ENCODE measurements at regions not wholly inside any gene's neighbourhood (a gene's known extent, or its start where the extent isn't known, plus 50 kb on each side); places are given as distances from the start of the nearest gene placed in this dataset.

- no peak overlapping the region for H3K4me3 Mint-ChIP-seq
- H3K4me1 Mint-ChIP-seq (ENCODE audit: low read depth): no peaks in the 10 kb centered on the region
- no peaks in the 10 kb centered on the region for H3K9me3 Mint-ChIP-seq (ENCODE audit: low read depth)
- H3K27me3 Mint-ChIP-seq: peaks cover 12% of the 10 kb centered on the region
- no peak overlapping the region for H3K27ac Mint-ChIP-seq
- no peaks in the 10 kb centered on the region for H3K36me3 Mint-ChIP-seq
These were observed 140.0 kb upstream of the PKDCC start for GRCh38 chr2:41907771-41908207.

DNA sequence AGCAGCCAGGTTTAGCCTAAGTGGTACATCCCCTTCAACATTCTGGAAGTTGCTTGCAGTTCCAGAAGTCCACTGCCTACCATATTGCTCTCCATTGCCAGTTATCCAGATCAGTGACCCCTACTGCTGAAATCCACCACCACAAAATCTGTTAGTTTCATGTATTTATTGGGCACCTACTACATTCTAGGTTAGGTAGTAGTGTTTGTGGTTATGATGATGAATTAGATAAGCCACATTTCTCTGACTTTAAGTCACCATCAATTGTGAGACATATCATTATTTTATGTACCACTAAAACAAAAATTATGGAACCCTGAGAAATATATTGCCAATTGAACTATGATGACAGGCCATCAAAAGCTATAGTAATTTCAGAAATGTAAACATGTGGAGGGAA lies 139.5 kb upstream of the PKDCC start:
- peaks cover 12% of the 10 kb centered on the region for H3K27me3 Mint-ChIP-seq
- no peak overlapping the region for H3K27ac Mint-ChIP-seq
- no peaks in the 10 kb centered on the region for H3K36me3 Mint-ChIP-seq
- no peaks in the 10 kb centered on the region for H3K4me1 Mint-ChIP-seq (ENCODE audit: low read depth)
- no peak overlapping the region for H3K4me3 Mint-ChIP-seq
- H3K9me3 Mint-ChIP-seq (ENCODE audit: low read depth): no peaks in the 10 kb centered on the region

DNA sequence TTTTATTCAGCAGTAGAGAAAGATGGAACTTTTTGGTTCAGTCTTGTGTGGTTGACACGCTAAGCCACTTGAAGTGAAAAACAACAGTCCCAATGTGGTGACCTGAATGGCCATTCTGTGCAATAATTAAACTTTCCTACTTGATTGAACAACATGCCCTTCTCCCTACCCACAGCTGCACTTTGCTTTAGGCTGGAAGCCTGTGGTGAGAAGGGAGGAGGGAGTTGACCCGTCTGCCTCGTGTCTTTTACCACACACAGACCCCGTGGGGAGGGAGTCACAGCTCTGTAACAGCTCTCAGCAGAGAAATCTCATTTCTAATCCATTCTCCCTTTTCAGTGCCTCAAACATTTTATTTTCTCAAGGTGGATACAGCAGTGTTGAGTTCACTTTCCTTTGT lies 138.2 kb upstream of the PKDCC start:
- Mint-ChIP-seq H3K36me3 (no peaks in the 10 kb centered on the region), H3K27me3 (peaks cover 9% of the 10 kb centered on the region), H3K4me1 (ENCODE audit: low read depth) (no peaks in the 10 kb centered on the region), H3K4me3 (no peak overlapping the region), H3K9me3 (ENCODE audit: low read depth) (no peaks in the 10 kb centered on the region), H3K27ac (no peak overlapping the region)

GRCh38 chr2:41910126-41910525 lies 137.7 kb upstream of the PKDCC start:
- H3K4me1 Mint-ChIP-seq (ENCODE audit: low read depth): no peaks in the 10 kb centered on the region
- H3K27me3 Mint-ChIP-seq: peaks cover 9% of the 10 kb centered on the region
- no peaks in the 10 kb centered on the region for H3K36me3 Mint-ChIP-seq
- H3K9me3 Mint-ChIP-seq (ENCODE audit: low read depth): no peaks in the 10 kb centered on the region
- no peak overlapping the region for H3K27ac Mint-ChIP-seq
- H3K4me3 Mint-ChIP-seq: no peak overlapping the region

- Mint-ChIP-seq H3K27me3 (peaks cover 8% of the 10 kb centered on the region), H3K27ac (no peak overlapping the region), H3K4me3 (no peak overlapping the region), H3K9me3 (ENCODE audit: low read depth) (no peaks in the 10 kb centered on the region), H3K4me1 (ENCODE audit: low read depth) (no peaks in the 10 kb centered on the region), H3K36me3 (no peaks in the 10 kb centered on the region)
These were observed 136.8 kb upstream of the PKDCC start for GRCh38 chr2:41911033-41911432.

- Mint-ChIP-seq H3K36me3 (no peaks in the 10 kb centered on the region), H3K27ac (no peak overlapping the region), H3K4me3 (no peak overlapping the region), H3K27me3 (peaks cover 6% of the 10 kb centered on the region), H3K9me3 (ENCODE audit: low read depth) (no peaks in the 10 kb centered on the region), H3K4me1 (ENCODE audit: low read depth) (no peaks in the 10 kb centered on the region)
These were observed 135.5 kb upstream of the PKDCC start for GRCh38 chr2:41912337-41912736.

DNA sequence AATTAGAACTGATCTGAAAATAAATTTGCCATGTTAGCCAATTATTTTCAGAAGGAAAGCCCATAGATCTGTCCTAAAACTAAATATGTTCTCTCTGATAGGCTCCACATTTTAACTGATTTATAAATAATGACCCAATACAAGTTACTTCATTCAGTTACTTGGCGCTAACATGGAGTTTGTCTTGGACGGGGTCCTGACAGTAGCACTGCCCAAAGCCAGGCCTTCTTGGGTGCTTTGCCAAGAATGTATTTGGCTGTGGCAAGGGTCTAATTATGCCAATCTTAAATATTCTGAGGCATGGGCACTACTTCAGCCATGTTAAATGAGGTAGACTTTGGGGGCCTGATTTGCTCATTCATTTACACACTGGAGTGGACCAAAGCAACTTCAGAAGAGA lies 135.0 kb upstream of the PKDCC start:
- no peaks in the 10 kb centered on the region for H3K9me3 Mint-ChIP-seq (ENCODE audit: low read depth)
- no peaks in the 10 kb centered on the region for H3K36me3 Mint-ChIP-seq
- no peak overlapping the region for H3K4me3 Mint-ChIP-seq
- no peak overlapping the region for H3K27ac Mint-ChIP-seq
- peaks cover 6% of the 10 kb centered on the region for H3K27me3 Mint-ChIP-seq
- no peaks in the 10 kb centered on the region for H3K4me1 Mint-ChIP-seq (ENCODE audit: low read depth)

- Mint-ChIP-seq H3K36me3 (no peaks in the 10 kb centered on the region), H3K4me3 (no peak overlapping the region), H3K27ac (no peak overlapping the region), H3K4me1 (ENCODE audit: low read depth) (no peaks in the 10 kb centered on the region), H3K27me3 (peaks cover 5% of the 10 kb centered on the region), H3K9me3 (ENCODE audit: low read depth) (no peaks in the 10 kb centered on the region)
These were observed 134.5 kb upstream of the PKDCC start for GRCh38 chr2:41913311-41913710.

DNA sequence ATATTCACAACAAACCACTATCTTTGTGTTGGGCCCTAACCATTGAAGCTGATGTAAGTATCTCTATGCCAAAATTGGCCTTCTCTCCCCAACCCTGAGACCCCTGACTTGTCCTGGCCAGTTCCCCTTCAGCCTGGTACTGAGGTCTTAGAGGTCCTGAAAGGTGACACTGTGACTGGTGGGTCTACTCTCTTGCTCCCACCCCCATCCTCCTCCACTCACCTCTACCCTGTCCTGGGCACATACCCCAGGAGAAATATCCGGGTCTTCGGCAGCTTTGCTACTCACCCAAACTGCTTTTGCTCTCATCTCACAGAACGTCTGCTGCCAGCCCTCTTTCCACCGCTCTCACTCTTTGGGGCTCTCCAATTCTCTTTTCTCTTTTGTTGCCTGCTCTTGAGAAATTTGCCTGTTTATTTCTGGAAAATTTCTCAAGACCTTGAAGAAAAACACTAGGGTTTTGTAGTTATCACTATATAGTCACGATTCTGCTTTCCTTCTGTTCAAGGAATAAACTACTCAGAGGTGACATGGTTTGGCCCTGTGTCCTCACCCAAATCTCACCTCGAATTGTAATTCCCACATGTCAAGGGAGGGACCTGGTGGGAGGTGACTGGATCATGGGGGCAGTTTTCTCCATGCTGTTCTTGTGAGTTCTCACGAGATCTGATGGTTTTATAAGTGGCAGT lies 133.8 kb upstream of the PKDCC start:
- H3K4me3 Mint-ChIP-seq: no peak overlapping the region
- H3K27me3 Mint-ChIP-seq: peaks cover 2% of the 10 kb centered on the region
- no peak overlapping the region for H3K27ac Mint-ChIP-seq
- no peaks in the 10 kb centered on the region for H3K36me3 Mint-ChIP-seq
- no peaks in the 10 kb centered on the region for H3K9me3 Mint-ChIP-seq (ENCODE audit: low read depth)
- no peaks in the 10 kb centered on the region for H3K4me1 Mint-ChIP-seq (ENCODE audit: low read depth)

DNA sequence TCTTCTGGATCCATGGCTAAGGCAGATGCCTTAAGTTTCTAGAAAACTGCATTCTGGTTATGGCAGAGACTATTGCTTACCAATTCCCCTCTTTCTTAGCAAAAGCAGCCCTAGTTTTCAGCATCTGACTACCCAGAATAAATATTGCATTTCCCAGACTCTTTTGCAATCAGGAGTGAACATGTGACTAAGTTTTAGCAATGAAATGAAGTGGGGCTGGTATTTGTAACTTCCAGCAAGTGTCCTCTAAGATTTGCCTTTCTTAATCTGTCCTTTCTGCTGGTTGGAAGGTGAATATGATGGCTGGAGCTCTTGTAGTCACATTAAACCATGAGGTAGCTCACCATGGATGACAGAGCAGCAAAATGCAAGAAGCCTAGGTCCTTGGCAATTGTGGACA lies 132.9 kb upstream of the PKDCC start:
- no peaks in the 10 kb centered on the region for H3K9me3 Mint-ChIP-seq (ENCODE audit: low read depth)
- no peak overlapping the region for H3K27ac Mint-ChIP-seq
- H3K4me3 Mint-ChIP-seq: no peak overlapping the region
- no peaks in the 10 kb centered on the region for H3K4me1 Mint-ChIP-seq (ENCODE audit: low read depth)
- H3K27me3 Mint-ChIP-seq: peaks cover 2% of the 10 kb centered on the region
- no peaks in the 10 kb centered on the region for H3K36me3 Mint-ChIP-seq

GRCh38 chr2:41916177-41916576 lies 131.6 kb upstream of the PKDCC start:
- no peaks in the 10 kb centered on the region for H3K4me1 Mint-ChIP-seq (ENCODE audit: low read depth)
- peaks cover 2% of the 10 kb centered on the region for H3K27me3 Mint-ChIP-seq
- H3K9me3 Mint-ChIP-seq (ENCODE audit: low read depth): no peaks in the 10 kb centered on the region
- H3K4me3 Mint-ChIP-seq: no peak overlapping the region
- no peak overlapping the region for H3K27ac Mint-ChIP-seq
- no peaks in the 10 kb centered on the region for H3K36me3 Mint-ChIP-seq

- Mint-ChIP-seq H3K4me1 (ENCODE audit: low read depth) (no peaks in the 10 kb centered on the region), H3K27ac (no peak overlapping the region), H3K9me3 (ENCODE audit: low read depth) (no peaks in the 10 kb centered on the region), H3K27me3 (peaks cover 2% of the 10 kb centered on the region), H3K36me3 (no peaks in the 10 kb centered on the region), H3K4me3 (no peak overlapping the region)
These were observed 130.2 kb upstream of the PKDCC start for GRCh38 chr2:41917587-41917986.

DNA sequence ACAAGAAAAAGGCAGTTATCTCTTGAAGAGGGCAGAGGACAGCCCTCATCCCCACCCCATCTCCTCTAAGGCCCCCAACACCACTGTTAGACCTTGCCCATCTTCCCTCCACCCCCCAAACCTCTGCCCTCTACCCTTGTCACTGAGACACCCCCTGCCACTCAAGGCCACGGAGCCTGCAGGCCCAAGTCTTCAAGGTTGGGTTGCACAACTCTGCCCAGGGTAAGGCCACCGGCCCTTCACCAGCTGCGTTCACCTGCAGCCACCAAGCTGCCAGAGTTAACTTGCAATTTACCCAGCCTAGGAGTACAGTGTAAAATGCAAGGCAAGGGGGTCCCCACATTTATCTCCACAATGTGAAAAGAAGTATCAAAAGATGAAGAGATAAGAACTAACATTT lies 128.7 kb upstream of the PKDCC start:
- H3K27ac Mint-ChIP-seq: no peak overlapping the region
- H3K9me3 Mint-ChIP-seq (ENCODE audit: low read depth): no peaks in the 10 kb centered on the region
- no peaks in the 10 kb centered on the region for H3K36me3 Mint-ChIP-seq
- H3K4me1 Mint-ChIP-seq (ENCODE audit: low read depth): no peaks in the 10 kb centered on the region
- H3K4me3 Mint-ChIP-seq: no peak overlapping the region
- peaks cover under 1% of the 10 kb centered on the region for H3K27me3 Mint-ChIP-seq

- Mint-ChIP-seq H3K4me1 (ENCODE audit: low read depth) (no peaks in the 10 kb centered on the region), H3K27me3 (no peaks in the 10 kb centered on the region), H3K9me3 (ENCODE audit: low read depth) (no peaks in the 10 kb centered on the region), H3K27ac (no peak overlapping the region), H3K4me3 (no peak overlapping the region), H3K36me3 (no peaks in the 10 kb centered on the region)
These were observed 127.6 kb upstream of the PKDCC start for GRCh38 chr2:41920181-41920580.

DNA sequence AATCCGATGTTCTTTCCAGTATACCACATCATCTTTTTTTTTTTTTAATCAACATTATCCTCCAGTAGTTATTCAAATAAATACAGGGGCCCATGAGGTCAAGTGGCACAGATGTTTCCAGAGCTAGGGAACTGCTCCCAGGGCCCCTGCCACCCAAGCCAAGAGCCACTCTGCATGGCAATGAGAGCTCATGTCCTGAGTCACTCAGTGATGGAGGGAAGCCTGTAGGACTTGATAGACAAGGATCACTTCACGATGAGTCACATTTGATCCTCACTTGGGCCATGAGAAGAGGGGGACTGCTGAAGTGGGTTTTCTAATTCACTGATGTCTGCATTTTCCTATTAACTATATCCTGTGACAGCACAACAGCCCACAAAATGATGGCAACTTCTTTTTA lies 127.0 kb upstream of the PKDCC start:
- Mint-ChIP-seq H3K9me3 (ENCODE audit: low read depth) (no peaks in the 10 kb centered on the region), H3K4me3 (no peak overlapping the region), H3K27me3 (no peaks in the 10 kb centered on the region), H3K27ac (no peak overlapping the region), H3K36me3 (no peaks in the 10 kb centered on the region), H3K4me1 (ENCODE audit: low read depth) (no peaks in the 10 kb centered on the region)

DNA sequence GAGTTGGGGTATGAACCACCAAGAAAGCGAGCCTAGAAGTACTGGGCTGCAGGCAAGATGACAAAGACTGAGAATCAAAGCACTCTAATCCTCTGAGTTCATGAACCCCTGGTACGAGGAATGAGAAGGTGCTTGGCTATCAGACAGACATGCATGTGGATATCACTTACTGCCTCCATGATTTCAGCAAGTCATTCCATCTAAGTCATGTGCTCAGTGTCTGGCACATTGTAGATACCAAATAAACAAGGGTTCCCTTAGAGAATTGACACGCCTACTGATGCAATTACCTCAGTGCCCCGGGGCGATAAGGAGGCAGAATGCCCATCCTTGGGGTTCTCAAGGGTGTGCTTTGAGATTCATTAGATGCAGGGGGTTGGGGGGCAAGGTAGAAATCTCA lies 125.6 kb upstream of the PKDCC start:
- H3K4me3 Mint-ChIP-seq: no peak overlapping the region
- no peak overlapping the region for H3K27ac Mint-ChIP-seq
- no peaks in the 10 kb centered on the region for H3K4me1 Mint-ChIP-seq (ENCODE audit: low read depth)
- H3K36me3 Mint-ChIP-seq: no peaks in the 10 kb centered on the region
- H3K9me3 Mint-ChIP-seq (ENCODE audit: low read depth): no peaks in the 10 kb centered on the region
- no peaks in the 10 kb centered on the region for H3K27me3 Mint-ChIP-seq
